BE2C (cell line): ENCODE measurements at regions not wholly inside any gene's neighbourhood (a gene's known extent, or its start where the extent isn't known, plus 50 kb on each side); places are given as distances from the start of the nearest gene placed in this dataset.

ENCODE experiments used
- DNase-seq: peaks from one replicate; pipeline ENCODE4 v3.0.0-alpha.2; 2020
- H3K27me3 ChIP-seq: fragments of 250-450 bp; sonication (Bioruptor Pico); 2 replicates; pipeline ENCODE4 v1.5.1; 2020; ENCODE audit warnings: mild to moderate bottlenecking
- H3K36me3 ChIP-seq: fragments of 250-450 bp; sonication (Bioruptor Pico); 2 replicates; pipeline ENCODE4 v1.5.1; 2020; ENCODE audit warnings: mild to moderate bottlenecking
- H3K4me1 ChIP-seq: fragments of 250-450 bp; sonication (Bioruptor Pico); 2 replicates; pipeline ENCODE4 v1.5.1; 2020
- H3K4me3 ChIP-seq: 2 replicates; pipeline ENCODE4 v1.5.1; 2011; ENCODE audit warnings: low read depth, low read length
- H3K9me3 ChIP-seq: fragments of 250-450 bp; sonication (Bioruptor Pico); 2 replicates; pipeline ENCODE4 v1.5.1; 2020
- TF ChIP-seq, protein P1 (sequence below): IDR thresholded peaks from 2 replicates; pipeline ENCODE4 v1.5.1; 2012; ENCODE audit warnings: mild to moderate bottlenecking, low read depth, low read length

DNA sequence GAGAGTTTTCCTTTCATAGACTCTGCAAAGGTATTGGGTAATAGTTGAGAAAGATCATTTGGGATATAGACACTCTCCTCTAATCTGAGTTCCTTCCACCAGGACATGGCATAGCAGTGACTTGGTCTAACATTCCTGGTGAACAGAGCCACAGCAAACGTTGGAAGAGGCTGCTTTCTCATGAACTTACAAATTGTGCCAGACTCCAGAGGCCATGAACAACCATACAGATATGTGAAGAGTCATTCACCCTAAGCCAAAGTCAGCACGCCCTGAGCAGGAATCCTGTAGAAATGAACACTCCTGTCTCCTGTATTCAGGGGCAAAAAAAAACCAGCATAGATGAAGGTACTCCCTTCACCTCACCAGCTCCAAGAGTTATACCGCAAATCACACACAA lies 152.8 kb downstream of the TMEM18 start:
- TF ChIP-seq, protein P1, sequence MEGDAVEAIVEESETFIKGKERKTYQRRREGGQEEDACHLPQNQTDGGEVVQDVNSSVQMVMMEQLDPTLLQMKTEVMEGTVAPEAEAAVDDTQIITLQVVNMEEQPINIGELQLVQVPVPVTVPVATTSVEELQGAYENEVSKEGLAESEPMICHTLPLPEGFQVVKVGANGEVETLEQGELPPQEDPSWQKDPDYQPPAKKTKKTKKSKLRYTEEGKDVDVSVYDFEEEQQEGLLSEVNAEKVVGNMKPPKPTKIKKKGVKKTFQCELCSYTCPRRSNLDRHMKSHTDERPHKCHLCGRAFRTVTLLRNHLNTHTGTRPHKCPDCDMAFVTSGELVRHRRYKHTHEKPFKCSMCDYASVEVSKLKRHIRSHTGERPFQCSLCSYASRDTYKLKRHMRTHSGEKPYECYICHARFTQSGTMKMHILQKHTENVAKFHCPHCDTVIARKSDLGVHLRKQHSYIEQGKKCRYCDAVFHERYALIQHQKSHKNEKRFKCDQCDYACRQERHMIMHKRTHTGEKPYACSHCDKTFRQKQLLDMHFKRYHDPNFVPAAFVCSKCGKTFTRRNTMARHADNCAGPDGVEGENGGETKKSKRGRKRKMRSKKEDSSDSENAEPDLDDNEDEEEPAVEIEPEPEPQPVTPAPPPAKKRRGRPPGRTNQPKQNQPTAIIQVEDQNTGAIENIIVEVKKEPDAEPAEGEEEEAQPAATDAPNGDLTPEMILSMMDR, result no peak

DNA sequence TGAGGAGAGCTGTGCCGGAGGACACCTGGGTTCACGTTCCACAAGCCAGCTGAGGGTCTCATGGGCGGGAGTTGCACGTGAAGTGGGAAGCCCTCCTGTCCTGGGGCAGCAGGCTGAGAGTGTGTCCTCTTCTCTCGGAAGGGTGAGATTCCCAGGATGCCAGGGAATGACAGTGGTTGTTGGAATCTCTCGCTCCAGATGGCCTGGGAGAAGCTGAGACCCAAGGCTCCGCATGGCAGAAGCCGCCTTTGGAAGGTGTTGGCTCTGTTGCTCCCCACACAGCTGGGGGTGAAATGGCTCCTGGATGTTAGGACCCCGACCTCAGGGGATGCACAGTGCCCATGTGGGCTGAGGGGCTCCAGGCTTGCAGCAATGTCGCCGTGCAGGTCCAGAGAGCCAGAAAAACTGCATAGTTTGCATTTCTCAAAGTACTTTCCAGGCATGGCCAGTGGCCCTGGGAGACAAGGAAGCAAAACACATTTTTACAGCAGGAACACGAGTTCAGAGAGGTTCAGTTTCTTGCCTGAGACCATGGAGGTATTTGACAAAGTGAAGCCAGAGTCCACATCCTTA lies 153.4 kb downstream of the TMEM18 start:
- TF ChIP-seq, protein P1, result no peak
- H3K9me3 ChIP-seq, result no peaks in the 10 kb centered on the region
- no peak for DNase-seq
- no peaks in the 10 kb centered on the region for H3K36me3 ChIP-seq
- no peak overlapping the region for H3K4me3 ChIP-seq
- H3K27me3 ChIP-seq, result no peaks in the 10 kb centered on the region
- H3K4me1 ChIP-seq, result no peaks in the 10 kb centered on the region

More for the DNA sequence above, 152.8 kb downstream of the TMEM18 start:
- Histone ChIP-seq H3K27me3 (no peaks in the 10 kb centered on the region), H3K4me3 (no peak overlapping the region), H3K36me3 (no peaks in the 10 kb centered on the region), H3K4me1 (no peaks in the 10 kb centered on the region), H3K9me3 (no peaks in the 10 kb centered on the region)
- no peak for DNase-seq

DNA sequence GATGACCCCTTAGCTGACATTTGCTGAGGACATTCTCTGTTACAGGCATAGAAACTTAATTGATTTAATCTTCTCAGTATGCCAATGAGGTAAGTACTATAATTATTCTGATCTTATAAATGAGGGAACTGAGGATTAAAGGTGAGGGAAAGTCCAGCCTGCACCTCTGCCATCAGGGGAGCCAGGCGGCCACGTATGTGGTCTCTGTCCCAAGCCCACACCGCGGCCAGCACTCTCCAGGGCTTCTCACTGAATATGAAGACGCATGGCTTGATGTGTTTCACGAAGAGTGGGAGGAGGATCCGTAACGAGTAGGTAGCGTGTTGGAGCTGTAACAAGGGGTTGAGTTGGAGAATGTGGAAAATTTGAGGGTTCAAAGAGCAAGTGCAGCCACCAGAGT lies 154.4 kb downstream of the TMEM18 start:
- Histone ChIP-seq H3K36me3 (no peaks in the 10 kb centered on the region), H3K9me3 (no peaks in the 10 kb centered on the region), H3K4me1 (no peaks in the 10 kb centered on the region), H3K27me3 (no peaks in the 10 kb centered on the region), H3K4me3 (no peak overlapping the region)
- TF ChIP-seq, protein P1, result no peak
- DNase-seq, result no peak

DNA sequence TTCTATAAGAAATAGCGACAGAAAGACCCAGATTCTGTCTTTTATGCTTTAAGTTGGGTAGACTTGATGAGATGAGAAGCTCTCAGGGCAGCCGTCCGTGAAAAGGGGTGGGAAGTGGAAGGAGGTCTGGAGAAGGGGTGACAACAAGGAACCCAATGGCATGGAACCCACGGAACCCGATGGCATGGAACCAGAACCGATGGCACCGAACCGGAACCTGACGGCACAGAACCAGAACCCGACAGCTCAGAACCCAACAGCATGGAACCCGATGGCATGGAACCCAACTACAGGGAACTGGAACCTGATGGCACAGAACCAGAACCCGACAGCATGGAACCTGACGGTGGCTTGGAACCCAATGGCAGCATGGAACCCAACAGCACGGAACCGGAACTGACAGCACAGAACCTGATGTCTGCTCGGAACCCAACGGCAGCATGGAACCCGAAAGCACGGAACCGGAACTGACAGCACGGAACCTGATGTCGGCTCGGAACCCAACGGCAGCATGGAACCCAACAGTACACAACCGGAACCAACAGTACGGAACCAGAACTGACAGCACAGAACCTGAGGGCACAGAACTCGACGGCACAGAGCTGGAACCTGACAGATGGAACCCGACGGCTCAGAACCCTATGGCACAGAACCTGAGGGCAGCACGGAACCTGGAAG lies 155.2 kb downstream of the TMEM18 start:
- no peak for DNase-seq
- Histone ChIP-seq H3K27me3 (no peaks in the 10 kb centered on the region), H3K4me3 (no peak overlapping the region), H3K36me3 (no peaks in the 10 kb centered on the region), H3K9me3 (no peaks in the 10 kb centered on the region), H3K4me1 (no peaks in the 10 kb centered on the region)
- TF ChIP-seq, protein P1, result no peak

DNA sequence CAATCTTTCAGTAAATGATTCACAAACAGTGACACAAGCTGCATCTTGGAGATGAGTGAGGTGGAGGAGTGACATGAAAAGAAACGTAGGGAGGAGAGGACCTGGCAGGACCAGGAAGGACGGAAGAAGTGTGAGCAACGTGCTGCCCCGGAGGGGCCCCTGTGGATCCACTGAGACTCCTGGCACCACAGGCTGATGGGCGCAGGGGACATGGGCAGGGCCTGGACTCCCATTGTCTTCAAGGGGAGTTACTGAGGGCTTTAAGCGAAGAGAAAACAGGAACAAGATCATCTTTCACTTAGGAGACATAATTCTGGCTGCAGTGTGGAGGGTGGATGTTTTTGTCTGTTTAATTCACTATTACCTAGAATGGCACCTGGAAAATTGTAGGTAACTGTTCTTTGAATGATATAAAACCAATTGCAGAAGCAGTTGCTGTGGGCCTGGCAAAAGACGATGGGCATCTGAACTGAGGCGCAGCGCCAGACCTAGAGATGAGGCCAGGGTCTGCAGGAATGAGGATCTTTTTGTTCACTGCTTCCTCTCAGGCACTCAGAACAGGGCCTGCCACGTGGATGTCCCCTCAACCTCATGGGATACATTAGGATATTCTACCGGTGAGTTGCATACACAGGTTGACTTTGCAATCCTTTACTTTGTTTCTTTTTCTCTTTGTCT lies 156.4 kb downstream of the TMEM18 start:
- no peak for DNase-seq
- Histone ChIP-seq H3K27me3 (no peaks in the 10 kb centered on the region), H3K36me3 (no peaks in the 10 kb centered on the region), H3K4me1 (no peaks in the 10 kb centered on the region), H3K9me3 (no peaks in the 10 kb centered on the region), H3K4me3 (no peak overlapping the region)
- TF ChIP-seq, protein P1, result no peak

DNA sequence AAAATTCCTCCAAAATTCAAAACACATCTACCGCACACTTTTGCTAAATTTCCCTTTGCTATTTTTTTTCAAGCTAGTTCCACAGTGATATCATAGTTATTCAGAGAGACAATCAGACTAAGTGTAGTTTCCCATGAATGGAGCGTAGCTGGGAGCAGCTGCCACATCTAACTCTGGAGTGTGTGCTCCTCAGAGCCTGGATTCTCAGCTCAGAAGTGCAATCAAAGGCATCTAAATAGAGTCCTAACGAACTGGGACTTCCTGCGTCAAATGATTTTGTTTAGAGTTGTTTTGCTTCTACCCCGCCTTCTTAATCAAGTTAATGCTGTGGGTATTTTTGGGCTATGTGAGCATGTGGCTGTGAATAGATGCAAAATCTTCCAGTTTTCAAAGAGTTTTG lies 160.3 kb downstream of the TMEM18 start:
- TF ChIP-seq, protein P1, result no peak
- no peak for DNase-seq
- Histone ChIP-seq H3K36me3 (no peaks in the 10 kb centered on the region), H3K27me3 (no peaks in the 10 kb centered on the region), H3K9me3 (no peaks in the 10 kb centered on the region), H3K4me1 (no peaks in the 10 kb centered on the region), H3K4me3 (no peak overlapping the region)
